ENCODE measurements at regions not wholly inside any gene's neighbourhood (a gene's known extent, or its start where the extent isn't known, plus 50 kb on each side); places are given as distances from the start of the nearest gene placed in this dataset.

- no peak overlapping the region for H3K4me3 ChIP-seq (ENCODE audit: low read length in 2 of 2)
- H3K36me3 ChIP-seq (ENCODE audit: control insufficient read depth in 2 of 2, insufficient read depth in 2 of 2, low read length in 1 of 2): no peaks in the 10 kb centered on the region
- no peaks in the 10 kb centered on the region for H3K4me1 ChIP-seq (ENCODE audit: control insufficient read depth in 2 of 2, insufficient read depth in 2 of 2, low read length in 2 of 2)
- H3K9me3 ChIP-seq (ENCODE audit: control insufficient read depth in 2 of 2, insufficient read depth in 1 of 2, low read length in 1 of 2): peaks cover 0 to 2% of the 10 kb centered on the region in 2 donors
- DNase-seq (ENCODE audit: low read depth in 6 of 9, low spot score in 9 of 9): no peak
- H3K27me3 ChIP-seq (ENCODE audit: control insufficient read depth in 2 of 2, insufficient read depth in 1 of 2, low read length in 1 of 2): no peaks in the 10 kb centered on the region
- H3K27ac ChIP-seq (ENCODE audit: low read depth in 1 of 2, low read length in 1 of 2): no peak overlapping the region
- 93% methylated on average over 3 of the region's 3 CpGs for WGBS
These were observed 365.9 kb upstream of the NFIA start for GRCh38 chr1:60716472-60716871.

- no peaks in the 10 kb centered on the region for H3K27me3 ChIP-seq (ENCODE audit: control insufficient read depth in 2 of 2, insufficient read depth in 1 of 2, low read length in 1 of 2)
- H3K36me3 ChIP-seq (ENCODE audit: control insufficient read depth in 2 of 2, insufficient read depth in 2 of 2, low read length in 1 of 2): no peaks in the 10 kb centered on the region
- no peak overlapping the region for H3K27ac ChIP-seq (ENCODE audit: low read depth in 1 of 2, low read length in 1 of 2)
- no peak overlapping the region for H3K4me3 ChIP-seq (ENCODE audit: low read length in 2 of 2)
- no peak for DNase-seq (ENCODE audit: low read depth in 6 of 9, low spot score in 9 of 9)
- no peaks in the 10 kb centered on the region for H3K4me1 ChIP-seq (ENCODE audit: control insufficient read depth in 2 of 2, insufficient read depth in 2 of 2, low read length in 2 of 2)
- peaks cover 0 to 2% of the 10 kb centered on the region in 2 donors for H3K9me3 ChIP-seq (ENCODE audit: control insufficient read depth in 2 of 2, insufficient read depth in 1 of 2, low read length in 1 of 2)
These were observed 366.4 kb upstream of the NFIA start for GRCh38 chr1:60715970-60716369.

- H3K36me3 ChIP-seq (ENCODE audit: control insufficient read depth in 2 of 2, insufficient read depth in 2 of 2, low read length in 1 of 2): no peaks in the 10 kb centered on the region
- H3K27ac ChIP-seq (ENCODE audit: low read depth in 1 of 2, low read length in 1 of 2): no peak overlapping the region
- no peaks in the 10 kb centered on the region for H3K4me1 ChIP-seq (ENCODE audit: control insufficient read depth in 2 of 2, insufficient read depth in 2 of 2, low read length in 2 of 2)
- no peak for DNase-seq (ENCODE audit: low read depth in 6 of 9, low spot score in 9 of 9)
- H3K27me3 ChIP-seq (ENCODE audit: control insufficient read depth in 2 of 2, insufficient read depth in 1 of 2, low read length in 1 of 2): no peaks in the 10 kb centered on the region
- no peaks in the 10 kb centered on the region for H3K9me3 ChIP-seq (ENCODE audit: control insufficient read depth in 2 of 2, insufficient read depth in 1 of 2, low read length in 1 of 2)
- no peak overlapping the region for H3K4me3 ChIP-seq (ENCODE audit: low read length in 2 of 2)
These were observed 372.9 kb upstream of the NFIA start for GRCh38 chr1:60709426-60709825.

- no peaks in the 10 kb centered on the region for H3K9me3 ChIP-seq (ENCODE audit: control insufficient read depth in 2 of 2, insufficient read depth in 1 of 2, low read length in 1 of 2)
- no peaks in the 10 kb centered on the region for H3K36me3 ChIP-seq (ENCODE audit: control insufficient read depth in 2 of 2, insufficient read depth in 2 of 2, low read length in 1 of 2)
- H3K27ac ChIP-seq (ENCODE audit: low read depth in 1 of 2, low read length in 1 of 2): no peak overlapping the region
- DNase-seq (ENCODE audit: low read depth in 6 of 9, low spot score in 9 of 9): no peak
- no peak overlapping the region for H3K4me3 ChIP-seq (ENCODE audit: low read length in 2 of 2)
- WGBS: 93% methylated on average over 2 of the region's 2 CpGs
- H3K27me3 ChIP-seq (ENCODE audit: control insufficient read depth in 2 of 2, insufficient read depth in 1 of 2, low read length in 1 of 2): no peaks in the 10 kb centered on the region
- no peaks in the 10 kb centered on the region for H3K4me1 ChIP-seq (ENCODE audit: control insufficient read depth in 2 of 2, insufficient read depth in 2 of 2, low read length in 2 of 2)
These were observed 377.3 kb upstream of the NFIA start for GRCh38 chr1:60705026-60705425.

- no peaks in the 10 kb centered on the region for H3K36me3 ChIP-seq (ENCODE audit: control insufficient read depth in 2 of 2, insufficient read depth in 2 of 2, low read length in 1 of 2)
- H3K27ac ChIP-seq (ENCODE audit: low read depth in 1 of 2, low read length in 1 of 2): no peak overlapping the region
- H3K4me1 ChIP-seq (ENCODE audit: control insufficient read depth in 2 of 2, insufficient read depth in 2 of 2, low read length in 2 of 2): no peaks in the 10 kb centered on the region
- DNase-seq (ENCODE audit: low read depth in 6 of 9, low spot score in 9 of 9): no peak
- no peaks in the 10 kb centered on the region for H3K9me3 ChIP-seq (ENCODE audit: control insufficient read depth in 2 of 2, insufficient read depth in 1 of 2, low read length in 1 of 2)
- H3K4me3 ChIP-seq (ENCODE audit: low read length in 2 of 2): no peak overlapping the region
- no peaks in the 10 kb centered on the region for H3K27me3 ChIP-seq (ENCODE audit: control insufficient read depth in 2 of 2, insufficient read depth in 1 of 2, low read length in 1 of 2)
These were observed 379.2 kb upstream of the NFIA start for GRCh38 chr1:60703155-60703554.

- H3K4me1 ChIP-seq (ENCODE audit: control insufficient read depth in 2 of 2, insufficient read depth in 2 of 2, low read length in 2 of 2): no peaks in the 10 kb centered on the region
- no peaks in the 10 kb centered on the region for H3K9me3 ChIP-seq (ENCODE audit: control insufficient read depth in 2 of 2, insufficient read depth in 1 of 2, low read length in 1 of 2)
- WGBS: 91% methylated on average over 3 of the region's 3 CpGs
- no peak overlapping the region for H3K27ac ChIP-seq (ENCODE audit: low read depth in 1 of 2, low read length in 1 of 2)
- no peaks in the 10 kb centered on the region for H3K36me3 ChIP-seq (ENCODE audit: control insufficient read depth in 2 of 2, insufficient read depth in 2 of 2, low read length in 1 of 2)
- no peak for DNase-seq (ENCODE audit: low read depth in 6 of 9, low spot score in 9 of 9)
- no peaks in the 10 kb centered on the region for H3K27me3 ChIP-seq (ENCODE audit: control insufficient read depth in 2 of 2, insufficient read depth in 1 of 2, low read length in 1 of 2)
- no peak overlapping the region for H3K4me3 ChIP-seq (ENCODE audit: low read length in 2 of 2)
These were observed 383.0 kb upstream of the NFIA start for GRCh38 chr1:60699325-60699724.

- no peaks in the 10 kb centered on the region for H3K9me3 ChIP-seq (ENCODE audit: control insufficient read depth in 2 of 2, insufficient read depth in 1 of 2, low read length in 1 of 2)
- H3K4me1 ChIP-seq (ENCODE audit: control insufficient read depth in 2 of 2, insufficient read depth in 2 of 2, low read length in 2 of 2): no peaks in the 10 kb centered on the region
- WGBS: 66% methylated on average over 4 of the region's 4 CpGs
- no peak for DNase-seq (ENCODE audit: low read depth in 6 of 9, low spot score in 9 of 9)
- H3K4me3 ChIP-seq (ENCODE audit: low read length in 2 of 2): no peak overlapping the region
- no peaks in the 10 kb centered on the region for H3K36me3 ChIP-seq (ENCODE audit: control insufficient read depth in 2 of 2, insufficient read depth in 2 of 2, low read length in 1 of 2)
- H3K27ac ChIP-seq (ENCODE audit: low read depth in 1 of 2, low read length in 1 of 2): no peak overlapping the region
- no peaks in the 10 kb centered on the region for H3K27me3 ChIP-seq (ENCODE audit: control insufficient read depth in 2 of 2, insufficient read depth in 1 of 2, low read length in 1 of 2)
These were observed 385.0 kb upstream of the NFIA start for GRCh38 chr1:60697204-60697994.

GRCh38 chr1:60696512-60696911 lies 385.8 kb upstream of the NFIA start:
- Histone ChIP-seq H3K4me3 (ENCODE audit: low read length in 2 of 2) (no peak overlapping the region), H3K27ac (ENCODE audit: low read depth in 1 of 2, low read length in 1 of 2) (no peak overlapping the region), H3K36me3 (ENCODE audit: control insufficient read depth in 2 of 2, insufficient read depth in 2 of 2, low read length in 1 of 2) (no peaks in the 10 kb centered on the region), H3K27me3 (ENCODE audit: control insufficient read depth in 2 of 2, insufficient read depth in 1 of 2, low read length in 1 of 2) (no peaks in the 10 kb centered on the region), H3K4me1 (ENCODE audit: control insufficient read depth in 2 of 2, insufficient read depth in 2 of 2, low read length in 2 of 2) (no peaks in the 10 kb centered on the region), H3K9me3 (ENCODE audit: control insufficient read depth in 2 of 2, insufficient read depth in 1 of 2, low read length in 1 of 2) (no peaks in the 10 kb centered on the region)
- no peak for DNase-seq (ENCODE audit: low read depth in 6 of 9, low spot score in 9 of 9)
- WGBS: 74% methylated on average over 1 of the region's 1 CpG

GRCh38 chr1:60695716-60696171 lies 386.6 kb upstream of the NFIA start:
- no peak for DNase-seq (ENCODE audit: low read depth in 6 of 9, low spot score in 9 of 9)
- Histone ChIP-seq H3K9me3 (ENCODE audit: control insufficient read depth in 2 of 2, insufficient read depth in 1 of 2, low read length in 1 of 2) (no peaks in the 10 kb centered on the region), H3K36me3 (ENCODE audit: control insufficient read depth in 2 of 2, insufficient read depth in 2 of 2, low read length in 1 of 2) (no peaks in the 10 kb centered on the region), H3K27me3 (ENCODE audit: control insufficient read depth in 2 of 2, insufficient read depth in 1 of 2, low read length in 1 of 2) (no peaks in the 10 kb centered on the region), H3K27ac (ENCODE audit: low read depth in 1 of 2, low read length in 1 of 2) (no peak overlapping the region), H3K4me1 (ENCODE audit: control insufficient read depth in 2 of 2, insufficient read depth in 2 of 2, low read length in 2 of 2) (no peaks in the 10 kb centered on the region), H3K4me3 (ENCODE audit: low read length in 2 of 2) (no peak overlapping the region)
- 95% methylated on average over 6 of the region's 6 CpGs for WGBS

Measured in thymus (tissue), 11 donors.